Right lobe of liver (tissue), 6 donors: ENCODE measurements at regions not wholly inside any gene's neighbourhood (a gene's known extent, or its start where the extent isn't known, plus 50 kb on each side); places are given as distances from the start of the nearest gene placed in this dataset.
"Not testable (repeated sequence)": the region's sequence is repeated elsewhere in the genome, so short reads cannot be mapped to it uniquely, and the experiment has no call there.

Experiments
- ATAC-seq, 4 donors: fragments of 200-7000 bp; cut with Tn5 transposase; one replicate each; pipeline ENCODE4 v1.9.1; 2020; ENCODE audit warnings: mild to moderate bottlenecking in 4 of 4, moderate library complexity in 4 of 4
- DNase-seq, 3 donors: peaks; one replicate each; pipeline ENCODE4 v3.0.0-alpha.2; 2020
- H3K27ac ChIP-seq, 3 donors: fragments of 200-600 bp; one replicate each; pipeline ENCODE4 v1.8.0; 2022
- H3K27me3 ChIP-seq, 2 donors: fragments of 200-600 bp; one replicate each; pipeline ENCODE4 v1.8.0; 2022
- H3K36me3 ChIP-seq, 4 donors: fragments of 200-600 bp; sonication (generic) in 1 of 4; one replicate each; pipeline versions ENCODE4 v1.5.1 to v1.8.0; 2017 to 2022; ENCODE audit warnings: control low read depth in 1 of 4
- H3K4me1 ChIP-seq, 4 donors: fragments of 200-600 bp; sonication (generic) in 1 of 4; one replicate each; pipeline versions ENCODE4 v1.5.1 to v1.8.0; 2017 to 2022; ENCODE audit warnings: control low read depth in 1 of 4
- H3K4me3 ChIP-seq, 3 donors: fragments of 200-600 bp; one replicate each; pipeline ENCODE4 v1.8.0; 2022
- H3K9me3 ChIP-seq, 4 donors: fragments of 200-600 bp; sonication (generic) in 1 of 4; one replicate each; pipeline versions ENCODE4 v1.5.1 to v1.8.0; 2017 to 2022; ENCODE audit warnings: control low read depth in 1 of 4
- POLR2A ChIP-seq: fragments of 450-650 bp; IDR thresholded peaks from one replicate; pipeline ENCODE4 v1.6.1; 2017; ENCODE audit warnings: antibody characterized with exemption, mild to moderate bottlenecking
- WGBS: methylation state at CpG from one replicate; pipeline ENCODE4 v1.1.6; 2018; ENCODE audit warnings: low coverage, low lambda C conversion rate; ENCODE audit not compliant: insufficient coverage; ENCODE audit errors: missing lambda C conversion rate; 5-methylcytosine and 5-hydroxymethylcytosine counted together
- intact Hi-C, 2 donors: fragments of 100-400 bp; cut with DNase I; formaldehyde crosslinking; loops; one replicate each; pipeline versions ENCODE4 v1.11.2 to v1.14.1; 2022
- TF ChIP-seq, protein P1 (sequence below), 4 donors: fragments of 200-600 bp in 3 of 4; fragments of 450-650 bp in 1 of 4; IDR thresholded peaks; one replicate each; pipeline versions ENCODE4 v1.5.1 to v1.8.0; 2016 to 2022; ENCODE audit warnings: antibody characterized with exemption in 4 of 4, mild to moderate bottlenecking in 2 of 4
- donor health status: DM: no; HTN: yes; CAD: no.
- donor health status: DM: no; HTN: no; CAD: no.
- donor health status: DM: no; HTN: no; CAD: no.
- donor health status: DM: no; HTN: yes; CAD: no.
- donor health status: DM: no; HTN: yes; CAD: no.

DNA sequence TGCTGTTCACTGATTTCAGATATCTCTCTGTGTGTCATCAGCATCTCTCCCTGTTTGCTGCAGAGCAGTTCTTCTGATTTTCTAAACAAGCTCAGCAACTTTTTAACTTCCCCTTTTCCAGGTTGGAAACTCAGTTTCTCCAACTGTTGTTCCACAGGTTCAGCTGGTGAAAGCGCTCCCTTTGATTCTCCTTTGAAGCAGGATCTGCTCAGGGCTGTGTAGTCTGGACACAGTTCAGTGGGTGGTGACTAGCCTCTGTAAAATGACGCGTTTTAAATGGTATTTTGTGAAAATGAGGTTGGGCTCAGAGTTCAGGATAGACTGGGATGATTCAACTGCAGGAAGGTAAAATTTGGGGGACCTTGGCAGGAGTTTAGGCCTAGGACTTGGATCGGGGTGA is 106.3 kb downstream of the TRIM43 start:
- H3K27me3 ChIP-seq, result no peaks in the 10 kb centered on the region
- no peak overlapping the region for H3K4me3 ChIP-seq
- intact Hi-C loops, result no loop called here
- WGBS, result 90% methylated on average over 4 of the region's 4 CpGs
- no peak for TF ChIP-seq POLR2A
- TF ChIP-seq, protein P1, sequence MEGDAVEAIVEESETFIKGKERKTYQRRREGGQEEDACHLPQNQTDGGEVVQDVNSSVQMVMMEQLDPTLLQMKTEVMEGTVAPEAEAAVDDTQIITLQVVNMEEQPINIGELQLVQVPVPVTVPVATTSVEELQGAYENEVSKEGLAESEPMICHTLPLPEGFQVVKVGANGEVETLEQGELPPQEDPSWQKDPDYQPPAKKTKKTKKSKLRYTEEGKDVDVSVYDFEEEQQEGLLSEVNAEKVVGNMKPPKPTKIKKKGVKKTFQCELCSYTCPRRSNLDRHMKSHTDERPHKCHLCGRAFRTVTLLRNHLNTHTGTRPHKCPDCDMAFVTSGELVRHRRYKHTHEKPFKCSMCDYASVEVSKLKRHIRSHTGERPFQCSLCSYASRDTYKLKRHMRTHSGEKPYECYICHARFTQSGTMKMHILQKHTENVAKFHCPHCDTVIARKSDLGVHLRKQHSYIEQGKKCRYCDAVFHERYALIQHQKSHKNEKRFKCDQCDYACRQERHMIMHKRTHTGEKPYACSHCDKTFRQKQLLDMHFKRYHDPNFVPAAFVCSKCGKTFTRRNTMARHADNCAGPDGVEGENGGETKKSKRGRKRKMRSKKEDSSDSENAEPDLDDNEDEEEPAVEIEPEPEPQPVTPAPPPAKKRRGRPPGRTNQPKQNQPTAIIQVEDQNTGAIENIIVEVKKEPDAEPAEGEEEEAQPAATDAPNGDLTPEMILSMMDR (IDR thresholded peaks at IDR 0.05), result no peak
- no peaks in the 10 kb centered on the region for H3K36me3 ChIP-seq
- ATAC-seq (no peak), DNase-seq (no peak)
- H3K9me3 ChIP-seq, result no peaks in the 10 kb centered on the region
- H3K27ac ChIP-seq, result no peak overlapping the region
- peaks cover 0 to 23% (median 12%) of the 10 kb centered on the region in 4 donors for H3K4me1 ChIP-seq

GRCh38 chr2:95699201-95700184 is 107.7 kb downstream of the TRIM43 start:
- H3K36me3 ChIP-seq, intact Hi-C loops, ATAC-seq, DNase-seq, H3K27me3 ChIP-seq, H3K27ac ChIP-seq, H3K4me3 ChIP-seq, H3K9me3 ChIP-seq: not testable (repeated sequence)
- 100% methylated on average over 2 of the region's 5 CpGs for WGBS
- peaks cover 0 to 21% (median 8%) of the 10 kb centered on the region in 4 donors for H3K4me1 ChIP-seq

GRCh38 chr2:95700519-95700918 is 108.7 kb downstream of the TRIM43 start:
- 60% methylated on average over 3 of the region's 4 CpGs for WGBS
- DNase-seq, result no peak
- TF ChIP-seq POLR2A, result no peak
- TF ChIP-seq, protein P1 (IDR thresholded peaks at IDR 0.05), result no peak
- Histone ChIP-seq H3K27me3 (no peaks in the 10 kb centered on the region), H3K36me3 (no peaks in the 10 kb centered on the region), H3K9me3 (no peaks in the 10 kb centered on the region), H3K4me3 (no peak overlapping the region), H3K27ac (no peak overlapping the region), H3K4me1 (peaks cover 0 to 11% (median 4%) of the 10 kb centered on the region in 4 donors)
- ATAC-seq, result peak in 3 of 4 donors; percentile 30 to 48 (median 38)
- intact Hi-C loops, result no loop called here

DNA sequence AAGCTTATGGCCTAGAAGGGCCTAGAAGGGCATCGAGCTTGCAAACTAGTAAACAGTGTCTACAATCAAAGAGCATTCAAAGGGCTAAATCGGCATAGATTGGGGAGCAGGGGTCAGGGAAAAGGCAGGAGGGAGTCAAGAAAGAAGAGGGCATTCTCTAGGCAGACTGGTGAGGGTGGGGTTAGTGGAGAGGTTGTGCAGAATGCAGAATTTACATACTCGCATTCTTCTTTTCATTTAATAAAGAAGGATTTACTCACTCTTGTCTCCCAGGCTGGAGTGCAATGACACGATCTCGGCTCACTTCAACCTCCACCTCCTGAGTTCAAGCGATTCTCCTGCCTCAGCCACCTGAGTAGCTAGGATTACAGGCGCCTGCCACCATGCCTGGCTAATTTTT is 110.7 kb downstream of the TRIM43 start:
- DNase-seq (no peak), ATAC-seq (no peak)
- H3K4me1 ChIP-seq, result no peaks in the 10 kb centered on the region
- TF ChIP-seq POLR2A, result no peak
- H3K36me3 ChIP-seq, result no peaks in the 10 kb centered on the region
- H3K27ac ChIP-seq, result no peak overlapping the region
- no peaks in the 10 kb centered on the region for H3K27me3 ChIP-seq
- H3K4me3 ChIP-seq, result no peak overlapping the region
- 96% methylated on average over 6 of the region's 7 CpGs for WGBS
- H3K9me3 ChIP-seq, result no peaks in the 10 kb centered on the region
- intact Hi-C loops, result no loop called here

DNA sequence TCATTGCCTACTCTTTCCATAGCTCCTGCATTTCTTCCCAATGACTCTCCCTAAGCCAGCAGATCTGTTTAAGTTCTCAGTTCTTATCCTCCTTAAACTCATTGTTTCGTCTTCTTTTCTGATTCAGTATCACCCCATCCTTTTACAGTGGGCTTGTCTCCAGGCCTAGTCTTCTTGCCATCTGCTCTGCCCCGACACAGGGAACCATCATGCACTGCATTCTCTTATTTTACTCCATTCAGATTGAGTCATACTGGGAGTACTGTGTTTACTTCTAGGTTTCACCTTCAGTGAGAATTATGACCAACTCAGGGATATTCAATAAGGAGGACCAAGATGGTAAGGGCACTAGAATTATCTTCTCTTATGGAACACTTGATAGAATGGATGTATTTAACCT is 115.4 kb downstream of the TRIM43 start:
- H3K4me3 ChIP-seq, DNase-seq, intact Hi-C loops, H3K27me3 ChIP-seq, H3K27ac ChIP-seq, H3K9me3 ChIP-seq, ATAC-seq, H3K36me3 ChIP-seq, H3K4me1 ChIP-seq: not testable (repeated sequence)
- 94% methylated on average over 2 of the region's 2 CpGs for WGBS

DNA sequence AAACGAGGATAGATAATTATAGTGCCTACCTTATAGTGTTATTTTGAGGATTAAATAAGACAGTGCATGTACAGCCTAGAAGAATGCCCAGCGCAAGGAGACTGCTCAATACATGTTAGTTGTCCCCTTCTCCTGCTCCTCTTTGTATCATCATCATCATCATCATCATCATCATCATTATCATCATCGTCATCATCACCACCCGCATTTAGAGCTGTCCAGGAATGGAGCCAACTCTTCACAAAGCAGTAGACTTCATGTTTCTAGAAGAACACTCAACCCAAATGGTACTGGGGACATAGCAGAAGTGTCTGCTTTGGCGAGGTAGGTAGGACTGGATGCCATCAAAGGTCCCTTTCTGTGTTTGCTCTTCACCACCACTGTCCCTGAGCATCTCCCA is 116.0 kb downstream of the TRIM43 start:
- 92% methylated on average over 5 of the region's 5 CpGs for WGBS
- ATAC-seq (no peak), DNase-seq (no peak)
- H3K9me3 ChIP-seq, result no peaks in the 10 kb centered on the region
- H3K4me3 ChIP-seq, result no peak overlapping the region
- H3K36me3 ChIP-seq, result no peaks in the 10 kb centered on the region
- H3K27me3 ChIP-seq, result no peaks in the 10 kb centered on the region
- intact Hi-C loops, result no loop called here
- H3K27ac ChIP-seq, result no peak overlapping the region
- no peaks in the 10 kb centered on the region for H3K4me1 ChIP-seq
- TF ChIP-seq, protein P1 (IDR thresholded peaks at IDR 0.05), result no peak
- no peak for TF ChIP-seq POLR2A
